ENCODE measurements at regions not wholly inside any gene's neighbourhood (a gene's known extent, or its start where the extent isn't known, plus 50 kb on each side); places are given as distances from the start of the nearest gene placed in this dataset.
A peak's percentile ranks its signal among the peaks of the same experiment; 100 is the strongest.

GRCh38 chr18:34978533-34978893 is 62.7 kb upstream of the MAPRE2 start:
- TF ChIP-seq CTCF (IDR thresholded peaks at IDR 0.05), result no peak
- Histone ChIP-seq H3K9me3 (no peaks in the 10 kb centered on the region), H3K4me3 (peak overlapping the region; percentile 90), H3K36me3 (no peaks in the 10 kb centered on the region), H3K4me1 (peaks cover 28% of the 10 kb centered on the region), H3K27ac (peak overlapping the region; percentile 61), H3K27me3 (ENCODE audit: low read depth) (no peaks in the 10 kb centered on the region)
- intact Hi-C loops (cut with DNase I), result no loop called here
- DNase-seq (no peak), ATAC-seq (no peak)

GRCh38 chr18:34978953-34979608 is 62.1 kb upstream of the MAPRE2 start:
- H3K36me3 ChIP-seq, result no peaks in the 10 kb centered on the region
- H3K4me1 ChIP-seq, result peaks cover 28% of the 10 kb centered on the region
- peak overlapping the region; percentile 61 for H3K27ac ChIP-seq
- H3K9me3 ChIP-seq, result no peaks in the 10 kb centered on the region
- DNase-seq (peak; percentile 58), ATAC-seq (peak; percentile 89 to 91)
- H3K4me3 ChIP-seq, result peak overlapping the region; percentile 90
- TF ChIP-seq CTCF (IDR thresholded peaks at IDR 0.05), result no peak
- H3K27me3 ChIP-seq (ENCODE audit: low read depth), result no peaks in the 10 kb centered on the region
- intact Hi-C loops (cut with DNase I), result no loop called here

- Histone ChIP-seq H3K9me3 (no peaks in the 10 kb centered on the region), H3K4me3 (no peak overlapping the region), H3K27me3 (ENCODE audit: low read depth) (no peaks in the 10 kb centered on the region), H3K4me1 (peaks cover 22% of the 10 kb centered on the region), H3K27ac (no peak overlapping the region), H3K36me3 (no peaks in the 10 kb centered on the region)
- no peak for TF ChIP-seq CTCF (IDR thresholded peaks at IDR 0.05)
- ATAC-seq (no peak), DNase-seq (no peak)
- intact Hi-C loops (cut with DNase I), result no loop called here
Measured at GRCh38 chr18:34981487-34981886, 59.7 kb upstream of the MAPRE2 start.

- intact Hi-C loops (cut with DNase I), result no loop called here
- DNase-seq (no peak), ATAC-seq (no peak)
- TF ChIP-seq CTCF (IDR thresholded peaks at IDR 0.05), result no peak
- Histone ChIP-seq H3K9me3 (no peaks in the 10 kb centered on the region), H3K27me3 (ENCODE audit: low read depth) (no peaks in the 10 kb centered on the region), H3K4me1 (no peaks in the 10 kb centered on the region), H3K4me3 (no peak overlapping the region), H3K27ac (no peak overlapping the region), H3K36me3 (no peaks in the 10 kb centered on the region)
Measured at GRCh38 chr18:34985963-34986362, 55.2 kb upstream of the MAPRE2 start.

GRCh38 chr18:34990597-34990996 is 50.6 kb upstream of the MAPRE2 start:
- no peak overlapping the region for H3K27ac ChIP-seq
- no peak for ATAC-seq
- H3K4me1 ChIP-seq, result no peaks in the 10 kb centered on the region
- no peak overlapping the region for H3K4me3 ChIP-seq
- intact Hi-C loops (cut with DNase I), result no loop called here
- H3K9me3 ChIP-seq, result no peaks in the 10 kb centered on the region
- H3K27me3 ChIP-seq (ENCODE audit: low read depth), result no peaks in the 10 kb centered on the region
- no peaks in the 10 kb centered on the region for H3K36me3 ChIP-seq
- TF ChIP-seq CTCF (IDR thresholded peaks at IDR 0.05), result no peak
- no peak for DNase-seq
